ENCODE measurements at regions not wholly inside any gene's neighbourhood (a gene's known extent, or its start where the extent isn't known, plus 50 kb on each side); places are given as distances from the start of the nearest gene placed in this dataset.

- no peaks in the 10 kb centered on the region for H3K36me3 ChIP-seq (ENCODE audit: control insufficient read depth, insufficient read depth, low read length)
- no peak for DNase-seq (ENCODE audit: low read depth, low spot score)
- no peaks in the 10 kb centered on the region for H3K9me3 ChIP-seq (ENCODE audit: control insufficient read depth, insufficient read depth, low read length)
- peaks cover 2% of the 10 kb centered on the region; the same call in 1 of the 2 replicates for H3K4me1 ChIP-seq (ENCODE audit: control insufficient read depth, insufficient read depth, low read length)
- no peak overlapping the region for H3K4me3 ChIP-seq (ENCODE audit: low read length)
- WGBS (ENCODE audit: insufficient coverage, insufficient read length): no CpG with 5 or more reads among the region's 5 CpGs
- no peaks in the 10 kb centered on the region for H3K27me3 ChIP-seq (ENCODE audit: control insufficient read depth, insufficient read depth, low read length)
- no peak overlapping the region for H3K27ac ChIP-seq (ENCODE audit: low read length)
Measured at GRCh38 chr14:89586258-89587135, 169.5 kb upstream of the FOXN3 start.

- H3K9me3 ChIP-seq (ENCODE audit: control insufficient read depth, insufficient read depth, low read length): no peaks in the 10 kb centered on the region
- WGBS (ENCODE audit: insufficient coverage, insufficient read length): no CpG with 5 or more reads among the region's 4 CpGs
- DNase-seq (ENCODE audit: low read depth, low spot score): no peak
Measured at GRCh38 chr14:89578156-89578555, 161.1 kb upstream of the FOXN3 start.

DNA sequence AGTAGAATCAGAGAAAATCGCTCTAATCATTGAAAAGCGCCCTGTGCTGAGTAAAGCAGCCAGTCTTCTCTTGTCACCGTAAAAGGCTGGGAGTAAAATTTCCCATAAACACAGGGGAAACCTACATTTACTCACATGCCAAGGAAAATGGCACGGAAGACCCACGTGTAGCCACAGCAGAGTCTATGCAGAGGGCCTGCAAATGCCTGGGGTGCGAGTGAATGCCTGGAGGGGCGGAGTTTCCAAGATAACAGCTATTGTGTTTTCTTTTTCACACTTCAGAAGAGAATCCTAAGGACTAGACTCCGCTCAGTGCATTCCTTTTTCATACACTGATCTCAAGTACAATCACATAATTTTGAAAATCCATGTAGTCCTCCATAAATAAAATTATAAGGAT is 159.9 kb upstream of the FOXN3 start:
- Histone ChIP-seq H3K4me3 (ENCODE audit: low read length) (no peak overlapping the region), H3K4me1 (ENCODE audit: control insufficient read depth, insufficient read depth, low read length) (peaks cover 6% of the 10 kb centered on the region; the same call in 1 of the 2 replicates), H3K27me3 (ENCODE audit: control insufficient read depth, insufficient read depth, low read length) (no peaks in the 10 kb centered on the region), H3K36me3 (ENCODE audit: control insufficient read depth, insufficient read depth, low read length) (no peaks in the 10 kb centered on the region; the same call in 1 of the 2 replicates), H3K27ac (ENCODE audit: low read length) (no peak overlapping the region), H3K9me3 (ENCODE audit: control insufficient read depth, insufficient read depth, low read length) (no peaks in the 10 kb centered on the region)
- DNase-seq (ENCODE audit: low read depth, low spot score): no peak
- WGBS (ENCODE audit: insufficient coverage, insufficient read length): no CpG with 5 or more reads among the region's 8 CpGs

More at GRCh38 chr14:89578156-89578555, 161.1 kb upstream of the FOXN3 start:
- no peaks in the 10 kb centered on the region; the same call in 1 of the 2 replicates for H3K36me3 ChIP-seq (ENCODE audit: control insufficient read depth, insufficient read depth, low read length)
- no peak overlapping the region for H3K4me3 ChIP-seq (ENCODE audit: low read length)
- peaks cover 6% of the 10 kb centered on the region; the same call in 1 of the 2 replicates for H3K4me1 ChIP-seq (ENCODE audit: control insufficient read depth, insufficient read depth, low read length)
- no peak overlapping the region for H3K27ac ChIP-seq (ENCODE audit: low read length)
- H3K27me3 ChIP-seq (ENCODE audit: control insufficient read depth, insufficient read depth, low read length): no peaks in the 10 kb centered on the region

DNA sequence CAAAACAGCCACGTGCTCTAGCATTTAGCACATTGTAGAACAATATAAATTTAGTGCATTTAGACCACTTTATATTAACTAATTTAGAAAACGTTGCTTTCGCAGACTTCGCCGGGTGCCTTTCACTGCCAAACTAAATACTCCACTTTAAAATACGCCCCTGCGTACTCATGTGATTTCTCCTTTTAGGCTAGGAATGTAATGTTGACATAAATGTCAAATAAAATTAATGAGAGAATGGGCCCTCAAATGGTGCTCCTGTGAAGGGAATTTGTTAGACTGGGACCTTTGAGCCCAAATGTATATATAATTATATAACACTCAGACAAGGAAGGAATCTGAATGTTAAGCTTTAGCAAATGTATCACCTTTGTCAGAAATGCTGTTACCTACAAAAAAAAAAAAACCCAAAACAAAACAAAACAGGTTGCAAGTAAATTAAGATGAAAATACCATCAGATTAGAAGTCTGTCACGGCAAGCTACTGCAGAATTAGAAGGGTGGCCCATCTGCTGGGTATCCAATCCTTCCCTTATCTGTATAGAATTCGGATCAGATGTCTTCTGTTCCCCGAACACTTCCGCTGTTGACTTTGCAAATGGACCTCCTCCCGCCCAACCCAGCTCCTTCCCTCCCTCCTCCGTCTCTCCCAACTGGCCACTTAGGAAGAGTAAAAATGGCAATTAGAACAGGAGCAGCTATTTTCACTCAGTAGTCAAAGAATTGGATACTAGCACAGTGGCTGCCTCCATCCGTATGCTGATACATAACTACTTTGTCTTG is 159.3 kb upstream of the FOXN3 start:
- H3K36me3 ChIP-seq (ENCODE audit: control insufficient read depth, insufficient read depth, low read length): no peaks in the 10 kb centered on the region; the same call in 1 of the 2 replicates
- WGBS (ENCODE audit: insufficient coverage, insufficient read length): no CpG with 5 or more reads among the region's 14 CpGs
- DNase-seq (ENCODE audit: low read depth, low spot score): peak; percentile 35
- H3K4me3 ChIP-seq (ENCODE audit: low read length): no peak overlapping the region
- no peaks in the 10 kb centered on the region for H3K27me3 ChIP-seq (ENCODE audit: control insufficient read depth, insufficient read depth, low read length)
- no peak overlapping the region for H3K27ac ChIP-seq (ENCODE audit: low read length)
- peaks cover 6% of the 10 kb centered on the region; the same call in 1 of the 2 replicates for H3K4me1 ChIP-seq (ENCODE audit: control insufficient read depth, insufficient read depth, low read length)
- H3K9me3 ChIP-seq (ENCODE audit: control insufficient read depth, insufficient read depth, low read length): no peaks in the 10 kb centered on the region

GRCh38 chr14:89575386-89576061 is 158.5 kb upstream of the FOXN3 start:
- Histone ChIP-seq H3K4me1 (ENCODE audit: control insufficient read depth, insufficient read depth, low read length) (peaks cover 6% of the 10 kb centered on the region; the same call in 1 of the 2 replicates), H3K4me3 (ENCODE audit: low read length) (no peak overlapping the region), H3K27ac (ENCODE audit: low read length) (no peak overlapping the region), H3K9me3 (ENCODE audit: control insufficient read depth, insufficient read depth, low read length) (no peaks in the 10 kb centered on the region), H3K36me3 (ENCODE audit: control insufficient read depth, insufficient read depth, low read length) (no peaks in the 10 kb centered on the region), H3K27me3 (ENCODE audit: control insufficient read depth, insufficient read depth, low read length) (no peaks in the 10 kb centered on the region)
- WGBS (ENCODE audit: insufficient coverage, insufficient read length): no CpG with 5 or more reads among the region's 17 CpGs
- no peak for DNase-seq (ENCODE audit: low read depth, low spot score)

GRCh38 chr14:89574420-89574819 is 157.4 kb upstream of the FOXN3 start:
- no CpG with 5 or more reads among the region's 4 CpGs for WGBS (ENCODE audit: insufficient coverage, insufficient read length)
- no peak overlapping the region for H3K27ac ChIP-seq (ENCODE audit: low read length)
- no peak overlapping the region for H3K4me3 ChIP-seq (ENCODE audit: low read length)
- H3K27me3 ChIP-seq (ENCODE audit: control insufficient read depth, insufficient read depth, low read length): no peaks in the 10 kb centered on the region
- H3K9me3 ChIP-seq (ENCODE audit: control insufficient read depth, insufficient read depth, low read length): no peaks in the 10 kb centered on the region
- DNase-seq (ENCODE audit: low read depth, low spot score): no peak
- peaks cover 6% of the 10 kb centered on the region; the same call in 1 of the 2 replicates for H3K4me1 ChIP-seq (ENCODE audit: control insufficient read depth, insufficient read depth, low read length)
- H3K36me3 ChIP-seq (ENCODE audit: control insufficient read depth, insufficient read depth, low read length): no peaks in the 10 kb centered on the region

GRCh38 chr14:89573399-89573657 is 156.3 kb upstream of the FOXN3 start:
- no peak for DNase-seq (ENCODE audit: low read depth, low spot score)
- peaks cover 6% of the 10 kb centered on the region; the same call in 1 of the 2 replicates for H3K4me1 ChIP-seq (ENCODE audit: control insufficient read depth, insufficient read depth, low read length)
- H3K27me3 ChIP-seq (ENCODE audit: control insufficient read depth, insufficient read depth, low read length): no peaks in the 10 kb centered on the region
- no CpG with 5 or more reads among the region's 3 CpGs for WGBS (ENCODE audit: insufficient coverage, insufficient read length)
- no peaks in the 10 kb centered on the region for H3K9me3 ChIP-seq (ENCODE audit: control insufficient read depth, insufficient read depth, low read length)
- H3K27ac ChIP-seq (ENCODE audit: low read length): no peak overlapping the region
- no peak overlapping the region for H3K4me3 ChIP-seq (ENCODE audit: low read length)
- H3K36me3 ChIP-seq (ENCODE audit: control insufficient read depth, insufficient read depth, low read length): no peaks in the 10 kb centered on the region

- H3K36me3 ChIP-seq (ENCODE audit: control insufficient read depth, insufficient read depth, low read length): no peaks in the 10 kb centered on the region
- peaks cover 6% of the 10 kb centered on the region; the same call in 1 of the 2 replicates for H3K4me1 ChIP-seq (ENCODE audit: control insufficient read depth, insufficient read depth, low read length)
- no peak for DNase-seq (ENCODE audit: low read depth, low spot score)
- WGBS (ENCODE audit: insufficient coverage, insufficient read length): no CpG with 5 or more reads among the region's 10 CpGs
- no peak overlapping the region for H3K27ac ChIP-seq (ENCODE audit: low read length)
- no peaks in the 10 kb centered on the region for H3K27me3 ChIP-seq (ENCODE audit: control insufficient read depth, insufficient read depth, low read length)
- no peaks in the 10 kb centered on the region for H3K9me3 ChIP-seq (ENCODE audit: control insufficient read depth, insufficient read depth, low read length)
- no peak overlapping the region for H3K4me3 ChIP-seq (ENCODE audit: low read length)
Measured at GRCh38 chr14:89572596-89573398, 155.8 kb upstream of the FOXN3 start.

GRCh38 chr14:89571491-89571890 is 154.5 kb upstream of the FOXN3 start:
- Histone ChIP-seq H3K27ac (ENCODE audit: low read length) (no peak overlapping the region), H3K36me3 (ENCODE audit: control insufficient read depth, insufficient read depth, low read length) (no peaks in the 10 kb centered on the region), H3K4me3 (ENCODE audit: low read length) (no peak overlapping the region), H3K4me1 (ENCODE audit: control insufficient read depth, insufficient read depth, low read length) (peaks cover 6% of the 10 kb centered on the region; the same call in 1 of the 2 replicates), H3K27me3 (ENCODE audit: control insufficient read depth, insufficient read depth, low read length) (no peaks in the 10 kb centered on the region), H3K9me3 (ENCODE audit: control insufficient read depth, insufficient read depth, low read length) (no peaks in the 10 kb centered on the region)
- no CpG with 5 or more reads among the region's 1 CpG for WGBS (ENCODE audit: insufficient coverage, insufficient read length)
- DNase-seq (ENCODE audit: low read depth, low spot score): no peak

All from iPS DF 6.9 (cell line).